H9 (cell line): ENCODE measurements at regions not wholly inside any gene's neighbourhood (a gene's known extent, or its start where the extent isn't known, plus 50 kb on each side); places are given as distances from the start of the nearest gene placed in this dataset.
"Not testable (repeated sequence)": the region's sequence is repeated elsewhere in the genome, so short reads cannot be mapped to it uniquely, and the experiment has no call there.

Experiments
- DNase-seq: peaks from one replicate; pipeline ENCODE4 v3.0.0-alpha.2; 2017
- H2AFZ ChIP-seq: one replicate; pipeline ENCODE4 v1.6.1; 2013; ENCODE audit warnings: mild to moderate bottlenecking, low read length, control low read depth, moderate library complexity
- H2AK5ac ChIP-seq: 2 replicates; pipeline ENCODE4 v1.6.1; 2013; ENCODE audit warnings: low read length, control low read depth, mixed read lengths; ENCODE audit not compliant: insufficient read length
- H2BK120ac ChIP-seq: one replicate; pipeline ENCODE4 v1.6.1; 2013; ENCODE audit warnings: low read depth, mild to moderate bottlenecking, low read length, control low read depth, inconsistent platforms; ENCODE audit not compliant: poor library complexity, severe bottlenecking
- H2BK12ac ChIP-seq: 2 replicates; pipeline ENCODE4 v1.6.1; 2013; ENCODE audit warnings: low read length, control low read depth, mixed read lengths, low read depth; ENCODE audit not compliant: insufficient read length
- H2BK15ac ChIP-seq: 2 replicates; pipeline ENCODE4 v1.6.1; 2013; ENCODE audit warnings: low read depth, low read length, control low read depth
- H2BK20ac ChIP-seq: one replicate; pipeline ENCODE4 v1.6.1; 2013; ENCODE audit warnings: low read depth, mild to moderate bottlenecking, low read length, control low read depth, inconsistent platforms; ENCODE audit not compliant: poor library complexity, severe bottlenecking
- H2BK5ac ChIP-seq: 2 replicates; pipeline ENCODE4 v1.6.1; 2013; ENCODE audit warnings: low read length, control low read depth, mixed read lengths; ENCODE audit not compliant: insufficient read length
- H3K14ac ChIP-seq: 2 replicates; pipeline ENCODE4 v1.6.1; 2013; ENCODE audit warnings: low read length, control low read depth; ENCODE audit not compliant: insufficient read depth
- H3K18ac ChIP-seq: 2 replicates; pipeline ENCODE4 v1.6.1; 2013; ENCODE audit warnings: low read depth, mild to moderate bottlenecking, mixed read lengths, low read length, control low read depth; ENCODE audit not compliant: insufficient read length
- H3K23ac ChIP-seq: 2 replicates; pipeline ENCODE4 v1.6.1; 2013; ENCODE audit warnings: low read length, control low read depth, mixed read lengths, low read depth; ENCODE audit not compliant: insufficient read length
- H3K23me2 ChIP-seq: 2 replicates; pipeline ENCODE4 v1.6.1; 2013; ENCODE audit warnings: low read depth, mild to moderate bottlenecking, mixed read lengths, low read length, control low read depth; ENCODE audit not compliant: insufficient read length, poor library complexity, severe bottlenecking
- H3K27ac ChIP-seq: 2 replicates; pipeline ENCODE4 v1.5.1; 2013; ENCODE audit warnings: low read length, control low read depth, mixed read lengths, low read depth; ENCODE audit not compliant: insufficient read length
- H3K27me3 ChIP-seq: 2 replicates; pipeline ENCODE4 v1.6.1; 2013; ENCODE audit warnings: low read length, control low read depth, inconsistent platforms; ENCODE audit not compliant: insufficient read depth
- H3K4ac ChIP-seq: 2 replicates; pipeline ENCODE4 v1.6.1; 2013; ENCODE audit warnings: low read depth, mild to moderate bottlenecking, control low read depth, inconsistent platforms, low read length, moderate library complexity
- H3K4me1 ChIP-seq: 2 replicates; pipeline ENCODE4 v1.6.1; 2013; ENCODE audit warnings: low read length, control low read depth, inconsistent platforms; ENCODE audit not compliant: insufficient read depth
- H3K4me2 ChIP-seq: 2 replicates; pipeline ENCODE4 v1.6.1; 2013; ENCODE audit warnings: low read length, control low read depth, mixed read lengths; ENCODE audit not compliant: insufficient read length, insufficient read depth
- H3K56ac ChIP-seq: 2 replicates; pipeline ENCODE4 v1.6.1; 2013; ENCODE audit warnings: low read depth, mild to moderate bottlenecking, mixed read lengths, low read length, control low read depth; ENCODE audit not compliant: insufficient read length
- H3K79me1 ChIP-seq: 2 replicates; pipeline ENCODE4 v1.6.1; 2013; ENCODE audit warnings: low read depth, mild to moderate bottlenecking, moderate library complexity, low read length, control low read depth, inconsistent platforms; ENCODE audit not compliant: insufficient read depth, poor library complexity, severe bottlenecking
- H3K79me2 ChIP-seq: 2 replicates; pipeline ENCODE4 v1.6.1; 2013; ENCODE audit warnings: low read length, control low read depth, inconsistent platforms; ENCODE audit not compliant: insufficient read depth
- H3K9ac ChIP-seq: 2 replicates; pipeline ENCODE4 v1.6.1; 2013; ENCODE audit warnings: low read length, control low read depth, mixed read lengths; ENCODE audit not compliant: insufficient read length; ENCODE audit errors: extremely low read depth
- H3K9me3 ChIP-seq: one replicate; pipeline ENCODE4 v1.6.1; 2013; ENCODE audit warnings: low read depth, low read length, inconsistent platforms; ENCODE audit not compliant: control insufficient read depth
- H3T11ph ChIP-seq: one replicate; pipeline ENCODE4 v1.6.1; 2013; ENCODE audit warnings: mild to moderate bottlenecking, low read length, control low read depth, inconsistent platforms
- H4K20me1 ChIP-seq: one replicate; pipeline ENCODE4 v1.6.1; 2013; ENCODE audit not compliant: control insufficient read depth, insufficient read length, insufficient read depth
- H4K5ac ChIP-seq: 2 replicates; pipeline ENCODE4 v1.6.1; 2013; ENCODE audit warnings: low read depth, mild to moderate bottlenecking, mixed read lengths, low read length, control low read depth; ENCODE audit not compliant: insufficient read length
- H4K8ac ChIP-seq: replicated peaks from 2 replicates; pipeline ENCODE4 v1.6.1; 2013; ENCODE audit warnings: low read length, control low read depth, mixed read lengths, low read depth; ENCODE audit not compliant: insufficient read length
- H4K91ac ChIP-seq: 2 replicates; pipeline ENCODE4 v1.6.1; 2013; ENCODE audit warnings: low read depth, mild to moderate bottlenecking, moderate library complexity, mixed read lengths, low read length, control low read depth; ENCODE audit not compliant: insufficient read length
- H3K27ac Mint-ChIP-seq, 3 experiments: 2 replicates in 2 of 3; 3 replicates in 1 of 3; pipeline ENCODE4 v1.8.0; 2020 to 2021; ENCODE audit warnings: mixed read lengths in 3 of 3, mild to moderate bottlenecking in 1 of 3, moderate library complexity in 1 of 3
- H3K27me3 Mint-ChIP-seq: 2 replicates; pipeline ENCODE4 v1.8.0; 2021; ENCODE audit warnings: low read depth, mild to moderate bottlenecking, moderate library complexity, mixed read lengths
- H3K36me3 Mint-ChIP-seq, 3 experiments: 2 replicates in 2 of 3; 3 replicates in 1 of 3; pipeline ENCODE4 v1.8.0; 2020 to 2021; ENCODE audit warnings: low read depth in 3 of 3, mixed read lengths in 3 of 3; ENCODE audit not compliant: insufficient read depth in 1 of 3
- H3K4me1 Mint-ChIP-seq, 2 experiments: 2 replicates each; pipeline ENCODE4 v1.8.0; 2020; ENCODE audit warnings: mixed read lengths in 2 of 2
- H3K4me3 Mint-ChIP-seq, 2 experiments: 2 replicates in 1 of 2; 3 replicates in 1 of 2; pipeline ENCODE4 v1.8.0; 2020 to 2021; ENCODE audit warnings: mild to moderate bottlenecking in 2 of 2, mixed read lengths in 2 of 2, moderate library complexity in 1 of 2
- H3K9me3 Mint-ChIP-seq, 2 experiments: 2 replicates in 1 of 2; 3 replicates in 1 of 2; pipeline ENCODE4 v1.8.0; 2020; ENCODE audit warnings: mild to moderate bottlenecking in 2 of 2, mixed read lengths in 2 of 2, moderate library complexity in 1 of 2
- WGBS: extraction: QIAGEN DNeasy Blood & Tissue Kit; methylation state at CpG from one replicate; pipeline ENCODE4 v1.1.7; 2013; ENCODE audit warnings: missing lambda C conversion rate, low lambda C conversion rate, mixed read lengths; ENCODE audit not compliant: insufficient read length; ENCODE audit errors: extremely low coverage; 5-methylcytosine and 5-hydroxymethylcytosine counted together

- not testable (repeated sequence) for H3K27me3 ChIP-seq, H3K79me1 ChIP-seq, H4K8ac ChIP-seq, H4K5ac ChIP-seq, H3K56ac ChIP-seq, H3K23me2 ChIP-seq, H2BK20ac ChIP-seq, H3T11ph ChIP-seq, H4K91ac ChIP-seq, H3K9ac ChIP-seq, H3K9me3 ChIP-seq, DNase-seq, H3K4ac ChIP-seq, H3K23ac ChIP-seq, H3K4me2 ChIP-seq, H3K4me3 Mint-ChIP-seq, H2BK5ac ChIP-seq, H2AK5ac ChIP-seq, H2AFZ ChIP-seq, H2BK15ac ChIP-seq, H3K79me2 ChIP-seq, H4K20me1 ChIP-seq, H3K27ac Mint-ChIP-seq, H3K4me1 Mint-ChIP-seq, H3K18ac ChIP-seq, H3K27me3 Mint-ChIP-seq, H2BK120ac ChIP-seq, H3K27ac ChIP-seq, H3K14ac ChIP-seq, H3K4me1 ChIP-seq, H2BK12ac ChIP-seq
- WGBS: no CpG with 5 or more reads among the region's 9 CpGs
- H3K9me3 Mint-ChIP-seq: peaks cover 12 to 19% of the 10 kb centered on the region in 2 experiments; a peak in 4 of 5 replicates
- H3K36me3 Mint-ChIP-seq: peaks cover 6 to 13% (median 12%) of the 10 kb centered on the region in 3 experiments; a peak in 6 of 7 replicates
These were observed 831.3 kb downstream of the TTLL7 start for GRCh38 chr1:83167634-83168033.

GRCh38 chr1:83163879-83164475, 835.0 kb downstream of the TTLL7 start:
- H3K27me3 ChIP-seq, H3K9me3 Mint-ChIP-seq, H4K8ac ChIP-seq, H2AK5ac ChIP-seq, DNase-seq, H3K18ac ChIP-seq, H3K14ac ChIP-seq, H3K4me1 ChIP-seq, H3K23ac ChIP-seq, H3K9ac ChIP-seq, H3K4ac ChIP-seq, H4K20me1 ChIP-seq, H2AFZ ChIP-seq, H2BK20ac ChIP-seq, H3K27ac ChIP-seq, H3K56ac ChIP-seq, H3T11ph ChIP-seq, H3K4me3 Mint-ChIP-seq, H3K9me3 ChIP-seq, H4K91ac ChIP-seq, H3K23me2 ChIP-seq, H4K5ac ChIP-seq, H3K79me2 ChIP-seq, H3K79me1 ChIP-seq, H2BK15ac ChIP-seq, H2BK5ac ChIP-seq, H3K36me3 Mint-ChIP-seq, H2BK120ac ChIP-seq, H3K4me2 ChIP-seq, H3K4me1 Mint-ChIP-seq, H3K27me3 Mint-ChIP-seq, H2BK12ac ChIP-seq: not testable (repeated sequence)
- no CpG with 5 or more reads among the region's 3 CpGs for WGBS
- peak overlapping the region in 1 of 3 experiments; percentile 13; a peak in 1 of 7 replicates for H3K27ac Mint-ChIP-seq
